Smooth muscle cell of the brain vasculature (primary cell): ENCODE measurements at regions not wholly inside any gene's neighbourhood (a gene's known extent, or its start where the extent isn't known, plus 50 kb on each side); places are given as distances from the start of the nearest gene placed in this dataset.

ENCODE experiments used
- DNase-seq: peaks from one replicate; pipeline ENCODE4 v3.0.0-alpha.2; 2012; ENCODE audit warnings: low read depth, low spot score

- DNase-seq: no peak
Observed at GRCh38 chr7:47043304-47043703, 538.6 kb downstream of the TNS3 start.

GRCh38 chr7:47042669-47043068, 539.2 kb downstream of the TNS3 start:
- no peak for DNase-seq

GRCh38 chr7:47040795-47041347, 541.0 kb downstream of the TNS3 start:
- no peak for DNase-seq

DNA sequence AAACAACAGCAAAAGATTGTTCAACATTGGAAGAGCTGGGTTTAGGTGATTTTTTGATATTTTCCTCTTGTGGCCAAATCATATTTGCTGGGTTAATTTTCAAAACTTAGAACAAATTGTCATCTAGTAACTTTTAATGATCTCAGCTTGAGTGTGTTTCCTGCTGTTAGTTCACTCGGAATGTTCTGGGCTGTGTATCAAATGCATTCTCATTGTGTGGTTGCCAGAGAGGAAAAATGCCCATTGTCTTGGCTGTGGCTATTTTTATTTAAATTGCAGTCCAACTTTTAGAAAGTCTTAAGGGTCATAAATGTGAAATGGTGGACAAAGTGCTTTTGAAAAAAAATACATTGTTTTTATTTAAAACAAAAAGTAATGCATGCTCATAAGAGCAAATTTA, 542.0 kb downstream of the TNS3 start:
- no peak for DNase-seq

- no peak for DNase-seq
Observed at GRCh38 chr7:47039089-47039648, 542.7 kb downstream of the TNS3 start.

DNA sequence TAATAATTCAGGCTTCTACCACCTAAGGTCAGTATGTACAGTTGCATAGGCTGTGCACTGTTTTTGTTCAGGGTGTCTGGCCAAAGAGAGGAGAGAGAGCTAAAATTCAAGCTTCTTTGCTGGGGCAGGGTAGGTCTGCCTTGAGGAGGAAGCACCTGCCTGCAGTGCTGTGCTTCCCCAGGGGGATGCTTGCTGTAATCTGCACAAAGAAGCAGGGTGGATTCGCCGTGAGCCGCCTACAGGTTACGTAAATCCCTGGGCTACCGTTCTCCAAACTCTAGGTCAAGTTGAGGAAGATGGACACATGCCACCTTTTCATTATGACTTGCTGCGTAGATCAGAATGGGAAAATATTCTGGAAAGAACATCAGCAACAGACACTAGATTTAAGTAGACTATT, 543.3 kb downstream of the TNS3 start:
- DNase-seq: no peak

- DNase-seq: no peak
Observed at GRCh38 chr7:47037607-47038006, 544.3 kb downstream of the TNS3 start.

- no peak for DNase-seq
Observed at GRCh38 chr7:47036909-47037308, 545.0 kb downstream of the TNS3 start.

DNA sequence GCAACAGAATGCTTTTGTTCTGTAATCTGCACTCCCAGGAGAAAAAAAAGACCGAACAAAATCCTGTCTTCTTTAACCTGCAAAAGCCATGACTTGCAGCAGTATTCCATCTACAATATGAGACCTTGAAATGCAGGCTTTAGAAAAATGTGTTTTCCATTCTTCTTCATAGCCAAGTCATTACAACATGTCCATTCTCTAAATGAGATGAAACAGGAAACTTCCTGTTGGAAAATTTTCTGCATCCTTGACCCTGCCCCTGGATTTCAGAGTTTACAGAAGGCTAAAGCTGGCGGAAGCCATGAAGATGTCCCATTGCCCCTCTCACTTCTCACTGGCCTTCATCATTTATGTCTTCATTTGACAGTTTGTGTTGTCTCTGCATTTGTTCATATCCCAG, 546.4 kb downstream of the TNS3 start:
- DNase-seq: no peak

- no peak for DNase-seq
Observed at GRCh38 chr7:47034180-47034579, 547.7 kb downstream of the TNS3 start.

GRCh38 chr7:47032536-47032908, 549.4 kb downstream of the TNS3 start:
- no peak for DNase-seq

DNA sequence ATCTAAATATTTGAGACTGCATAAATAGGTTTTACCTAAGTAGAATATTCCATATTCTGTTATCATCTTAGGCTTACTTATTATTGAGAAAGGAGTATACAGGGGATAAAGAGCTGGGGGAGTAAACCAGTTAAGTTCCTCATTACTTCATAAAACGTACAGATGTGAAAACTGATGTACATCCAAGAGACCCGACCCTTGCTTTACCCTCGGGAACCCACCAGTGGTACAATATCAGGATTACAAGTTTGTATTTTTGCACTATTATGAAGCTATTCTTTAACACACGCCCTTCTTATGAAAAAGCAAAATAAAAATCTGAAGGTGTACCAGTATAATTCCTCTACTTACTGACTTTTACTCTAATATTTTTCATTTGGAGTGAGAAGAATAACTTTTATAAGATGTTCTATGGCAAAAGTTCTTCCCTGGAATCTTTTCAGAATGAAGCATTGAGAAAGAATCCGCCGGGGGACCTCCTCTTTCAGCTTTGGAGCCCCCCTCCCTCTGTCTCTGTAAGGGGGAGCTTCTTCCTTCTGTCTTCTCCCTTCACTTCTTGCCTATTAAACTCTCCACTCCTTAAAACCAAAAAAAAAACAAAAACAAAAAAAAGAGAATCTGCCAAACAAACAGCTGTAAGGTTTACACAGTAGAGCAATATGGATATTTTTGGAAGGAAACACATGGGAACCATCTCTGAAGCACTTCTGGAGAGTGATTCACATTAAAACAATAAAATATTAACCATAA, 550.0 kb downstream of the TNS3 start:
- DNase-seq: no peak

DNA sequence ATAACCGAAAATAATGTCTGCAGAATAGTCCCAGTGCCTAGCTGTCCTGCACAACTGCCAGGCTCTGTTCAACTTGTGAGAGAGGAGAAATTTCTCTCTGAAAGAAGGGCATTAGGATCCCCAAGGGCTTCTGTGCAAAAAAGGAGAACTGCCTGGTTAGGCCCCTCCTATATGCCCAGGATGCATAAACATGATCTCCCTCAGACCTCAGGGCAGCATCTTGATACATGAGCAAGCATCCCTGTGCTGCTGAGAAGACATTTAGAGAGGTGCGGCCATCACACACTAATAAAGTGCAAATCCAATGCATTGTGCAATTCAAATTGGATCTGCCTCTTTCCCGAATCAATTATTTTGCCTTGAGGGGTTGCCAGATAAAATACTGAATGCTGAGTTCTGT, 553.6 kb downstream of the TNS3 start:
- no peak for DNase-seq

DNA sequence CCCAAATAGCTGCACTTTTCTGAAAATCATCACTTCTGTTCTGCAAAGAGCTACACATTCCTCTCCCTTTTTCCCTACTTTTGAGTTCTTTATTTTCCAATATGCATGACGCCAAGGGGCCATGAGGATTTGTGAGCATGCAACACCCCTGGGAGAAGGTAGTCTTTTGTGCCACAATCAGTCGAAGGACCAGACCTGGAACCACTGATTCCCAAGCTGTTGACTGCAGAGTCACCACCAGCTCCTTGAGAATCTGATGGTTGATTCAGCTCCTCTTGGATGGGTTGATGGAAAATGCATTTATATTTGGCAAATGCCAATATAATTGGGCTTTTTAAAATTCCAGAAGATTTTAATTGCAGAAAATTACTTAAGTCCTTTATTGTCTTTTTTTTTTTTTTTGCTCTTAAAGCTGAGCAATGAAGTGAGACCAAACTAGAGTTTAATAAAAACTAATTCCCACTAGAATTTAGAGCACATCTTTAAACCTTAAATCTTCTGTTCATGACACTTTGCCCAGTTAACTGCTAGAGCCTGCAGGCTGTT, 554.1 kb downstream of the TNS3 start:
- no peak for DNase-seq

DNA sequence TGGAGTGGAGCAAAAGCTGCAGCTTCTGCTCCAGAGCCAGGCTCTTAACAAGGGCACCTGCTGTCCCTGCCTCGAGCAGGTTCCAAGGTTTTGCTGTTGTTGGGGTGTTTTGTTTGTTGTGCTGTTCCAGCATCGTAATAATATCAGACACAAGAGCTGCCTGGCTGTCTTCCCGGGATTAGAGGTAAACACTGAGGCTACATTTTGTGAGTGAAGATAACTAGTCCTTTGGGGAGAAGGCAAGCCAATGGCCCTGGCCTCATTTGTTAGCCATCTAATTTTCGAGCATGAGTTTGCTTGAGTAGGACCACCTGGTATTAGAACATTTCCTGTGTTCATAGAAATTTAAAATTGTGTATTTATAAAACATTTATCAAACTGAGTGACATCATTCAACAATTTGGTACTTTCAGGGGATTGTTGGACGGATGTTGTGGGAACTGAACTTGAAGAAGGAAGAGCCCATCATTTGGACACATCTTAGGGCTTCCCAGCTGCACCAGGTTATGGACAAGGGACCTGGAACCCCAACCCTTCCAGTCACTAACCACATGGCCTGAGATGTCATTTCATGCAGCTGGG, 555.0 kb downstream of the TNS3 start:
- DNase-seq: no peak

- no peak for DNase-seq
Observed at GRCh38 chr7:47024991-47025390, 556.9 kb downstream of the TNS3 start.

DNA sequence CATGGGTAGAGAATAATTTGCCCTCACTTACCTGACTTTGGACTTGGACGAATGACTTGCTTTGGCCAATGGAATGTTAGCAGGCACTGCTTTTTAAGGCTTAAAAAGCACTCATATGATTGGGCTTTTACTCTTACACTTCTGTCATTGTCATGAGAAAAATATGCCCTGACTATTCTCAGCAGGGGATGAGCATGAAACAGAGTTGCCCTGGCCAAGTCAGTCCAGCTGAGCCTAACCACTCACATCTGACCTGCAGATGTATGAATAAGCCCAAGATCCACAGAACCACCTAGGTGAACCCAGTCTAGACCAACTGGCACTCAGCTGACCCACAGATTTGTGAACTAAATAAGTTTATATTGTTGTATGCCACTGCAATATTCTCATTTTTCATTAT, 573.5 kb downstream of the TNS3 start:
- no peak for DNase-seq

DNA sequence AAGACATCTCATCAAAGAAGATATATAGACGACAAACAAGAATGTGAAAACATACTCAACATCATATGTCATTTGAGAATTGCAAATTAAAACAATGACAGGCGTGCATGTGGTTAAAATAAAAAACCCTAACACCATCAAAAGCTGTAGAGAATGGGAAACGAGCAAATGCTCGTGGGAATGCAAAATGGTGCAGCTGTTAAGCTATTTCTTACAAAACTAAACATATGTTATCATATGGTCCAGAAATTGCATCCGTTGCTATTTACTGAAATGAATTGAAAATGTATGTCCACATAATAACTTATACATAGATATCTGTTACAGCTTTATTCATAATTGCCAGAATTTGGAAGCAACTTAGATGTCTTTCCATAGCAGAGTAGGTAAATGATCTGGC, 574.4 kb downstream of the TNS3 start:
- DNase-seq: no peak

DNA sequence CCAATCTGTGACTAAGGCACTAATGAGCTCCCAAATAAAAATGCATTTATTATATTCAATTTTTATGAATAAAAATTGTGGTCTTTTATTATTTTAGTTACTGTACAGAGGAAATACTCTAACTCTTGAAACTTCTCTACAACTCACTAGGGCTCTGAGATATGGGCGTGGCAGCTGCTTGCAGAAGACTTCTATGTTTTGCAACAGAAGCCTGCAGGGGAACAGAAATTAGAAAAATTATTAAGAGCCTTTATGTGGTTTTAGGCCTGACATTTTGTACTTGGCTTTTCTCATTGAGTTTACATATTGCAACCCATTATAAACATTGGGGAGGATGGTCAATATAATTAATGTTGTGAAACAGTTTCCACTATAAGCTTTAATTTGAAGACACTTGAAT, 581.4 kb downstream of the TNS3 start:
- DNase-seq: no peak

- DNase-seq: no peak
Observed at GRCh38 chr7:46999866-47000265, 582.0 kb downstream of the TNS3 start.

DNA sequence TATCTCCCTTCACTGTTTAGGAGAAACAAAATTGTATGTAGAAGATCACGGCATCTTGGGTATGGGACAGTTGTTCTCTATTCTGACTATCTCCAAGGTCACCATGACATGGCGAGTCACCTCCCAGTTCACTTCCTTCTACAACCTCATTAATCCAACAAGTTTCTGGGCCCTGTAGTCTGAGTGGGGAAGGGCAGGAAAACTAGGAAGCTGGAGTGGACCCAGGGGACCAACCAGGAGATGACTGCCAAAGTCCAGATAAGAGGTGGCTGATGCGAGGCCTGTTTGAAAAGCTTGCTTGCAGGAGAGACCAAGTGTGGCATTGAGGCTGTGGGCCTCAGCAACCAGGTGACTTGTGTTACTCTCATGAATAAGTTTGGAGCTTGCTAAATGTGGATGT, 584.9 kb downstream of the TNS3 start:
- no peak for DNase-seq

DNA sequence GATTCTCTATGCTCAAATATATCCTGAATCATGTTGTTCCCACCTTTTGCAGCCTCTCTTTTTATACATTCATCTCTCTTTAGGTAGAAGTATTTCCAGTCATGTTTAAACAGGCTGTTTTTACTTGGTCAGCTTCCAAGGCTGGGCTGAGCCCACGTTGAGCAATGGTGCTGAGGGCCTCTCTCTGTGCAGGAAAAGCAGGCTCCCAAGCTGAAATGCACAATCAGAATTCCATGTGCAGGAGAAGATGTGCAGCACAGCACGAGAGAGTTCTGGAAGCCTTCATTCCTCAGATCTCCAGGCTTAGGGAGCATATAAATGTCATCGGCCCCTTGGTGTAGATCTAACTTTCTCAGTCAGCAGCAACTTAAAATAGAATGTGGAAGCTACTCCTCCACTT, 588.5 kb downstream of the TNS3 start:
- no peak for DNase-seq

DNA sequence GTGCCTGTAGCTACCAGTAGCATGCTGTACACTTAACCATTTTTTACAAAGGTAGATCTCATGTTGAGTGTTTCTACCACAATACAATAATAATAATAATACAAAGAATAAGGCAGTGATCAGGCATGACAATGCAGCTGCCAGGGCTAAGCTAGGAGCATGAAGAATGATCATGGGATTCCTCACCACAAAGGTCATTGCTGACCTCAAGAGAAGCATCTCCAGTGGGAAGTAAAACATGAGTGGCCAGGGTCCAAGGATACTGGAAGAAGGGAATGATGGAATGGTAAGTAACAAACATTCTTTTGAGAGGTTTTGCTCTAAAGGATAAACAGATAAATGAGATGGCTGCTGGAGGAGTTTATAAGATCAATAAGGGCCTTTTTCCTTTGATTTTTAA, 591.1 kb downstream of the TNS3 start:
- DNase-seq: no peak
